ENCODE measurements at regions not wholly inside any gene's neighbourhood (a gene's known extent, or its start where the extent isn't known, plus 50 kb on each side); places are given as distances from the start of the nearest gene placed in this dataset.

DNA sequence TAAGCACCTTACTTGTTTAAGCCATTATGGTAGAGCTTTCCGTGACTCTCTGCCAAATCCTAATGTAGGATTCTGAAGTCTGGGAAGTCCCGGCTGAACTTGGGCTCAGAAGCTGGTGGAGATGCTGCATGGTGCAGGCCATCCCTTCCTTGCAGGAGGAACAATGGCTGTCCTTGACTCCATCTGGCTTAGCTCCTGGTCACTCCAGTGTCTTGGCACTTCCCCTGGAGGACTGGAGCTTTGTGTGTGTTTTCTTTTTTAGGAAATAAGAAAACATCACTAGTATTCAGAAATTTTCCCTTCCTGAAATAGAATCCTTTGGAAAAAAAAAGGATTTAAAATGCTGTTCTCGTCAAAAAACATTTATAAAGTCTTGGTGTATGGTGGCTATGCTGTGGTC is 209.3 kb upstream of the ROPN1 start:
- peak in 1 of 2 donors; percentile 5 for DNase-seq

DNA sequence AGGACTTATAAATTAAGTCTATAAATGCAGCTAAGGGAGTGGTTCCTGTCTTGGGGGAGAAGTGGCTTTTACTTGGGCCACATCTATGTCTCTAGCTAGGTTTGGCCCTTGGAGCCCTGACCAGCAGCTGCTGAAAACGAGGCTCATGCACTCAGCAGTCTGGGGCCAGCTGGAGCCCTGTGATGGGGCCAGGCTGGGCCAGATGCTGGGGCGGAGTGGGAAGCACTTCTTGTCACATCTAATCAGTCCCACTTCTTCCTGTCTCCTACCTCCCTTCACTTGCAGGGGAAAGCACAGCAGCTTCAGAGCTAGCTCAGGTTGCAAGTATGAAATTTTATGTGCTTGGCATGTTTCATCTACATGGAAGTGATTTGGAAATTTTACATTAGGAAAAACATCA is 209.9 kb upstream of the ROPN1 start:
- no peak for DNase-seq

DNA sequence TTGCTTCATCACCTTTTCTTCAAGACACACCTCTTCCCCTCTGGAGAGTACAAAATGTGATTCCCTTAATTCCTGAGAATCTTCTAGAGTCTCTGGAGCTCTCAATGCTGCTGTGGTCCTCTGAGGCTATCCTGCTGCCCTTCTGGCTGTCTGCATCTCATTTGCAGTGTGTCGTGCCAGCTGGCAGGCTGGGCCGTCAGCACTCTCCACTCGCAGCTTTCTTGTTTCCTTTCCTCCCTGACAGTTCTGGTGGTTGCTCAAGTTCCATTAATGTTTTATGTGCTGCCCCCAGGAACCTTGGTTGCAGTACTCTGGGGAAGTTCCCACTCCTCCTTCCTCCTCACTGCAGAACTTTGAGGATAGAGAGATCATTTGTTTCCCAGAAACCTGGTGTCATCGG is 210.8 kb upstream of the ROPN1 start:
- peak; percentile 7 to 12 for DNase-seq

DNA sequence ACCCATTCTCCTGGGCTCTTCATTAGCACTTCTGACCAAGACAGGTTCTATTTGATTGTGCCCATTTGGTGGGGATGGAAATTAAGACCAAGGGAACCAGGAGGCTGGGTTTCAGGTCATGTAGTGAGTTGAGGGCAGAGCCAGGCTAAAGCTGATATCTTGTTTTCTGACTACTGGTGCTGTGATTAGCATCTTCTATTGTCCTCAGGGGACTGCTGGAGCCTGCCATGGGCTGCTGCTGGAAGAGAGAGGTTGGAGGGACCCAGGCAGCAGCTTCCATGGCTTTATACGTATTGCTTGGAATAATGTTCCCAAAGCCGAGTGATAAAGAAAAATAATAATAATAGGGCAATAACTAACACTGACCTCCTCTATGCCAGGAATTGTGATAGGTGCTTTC is 211.4 kb upstream of the ROPN1 start:
- no peak for DNase-seq

DNA sequence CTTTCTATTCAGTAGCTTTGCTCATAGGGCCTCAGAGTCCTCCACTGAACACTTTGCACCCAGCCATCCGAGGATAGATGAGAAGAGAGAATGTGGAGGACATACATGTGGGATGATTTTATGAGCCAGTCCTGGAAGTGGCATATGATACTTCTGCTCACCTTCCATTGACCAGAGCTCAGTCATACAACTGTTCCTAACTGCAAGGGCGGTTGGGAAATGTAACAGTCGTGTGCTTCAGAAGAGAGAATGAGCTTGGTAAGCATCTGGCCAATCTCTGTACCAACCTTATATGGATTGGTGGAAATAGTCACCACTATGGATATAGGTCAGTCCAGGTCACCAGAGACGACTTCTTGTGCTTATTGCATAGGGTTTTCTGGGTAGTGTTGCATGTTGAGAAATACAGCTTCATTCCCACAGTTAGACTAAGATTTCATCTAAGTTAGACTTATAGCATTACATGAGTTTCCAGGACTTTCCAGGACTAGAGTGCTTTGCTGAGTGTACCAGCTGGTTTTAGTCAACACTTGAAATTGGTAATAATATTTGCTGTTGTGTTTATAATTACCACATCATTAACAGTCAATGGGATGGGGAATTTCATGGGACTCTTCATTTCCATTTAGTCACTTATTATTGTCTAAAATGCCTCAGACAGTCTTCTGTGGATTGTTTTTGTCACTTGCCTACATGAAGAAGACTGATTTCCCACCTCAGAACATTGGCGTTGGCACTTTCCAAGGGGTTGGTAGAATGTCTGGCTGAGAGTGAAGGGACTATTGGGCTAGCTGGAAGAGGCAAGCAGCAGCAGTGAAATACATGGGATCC is 214.5 kb upstream of the ROPN1 start:
- no peak for DNase-seq

DNA sequence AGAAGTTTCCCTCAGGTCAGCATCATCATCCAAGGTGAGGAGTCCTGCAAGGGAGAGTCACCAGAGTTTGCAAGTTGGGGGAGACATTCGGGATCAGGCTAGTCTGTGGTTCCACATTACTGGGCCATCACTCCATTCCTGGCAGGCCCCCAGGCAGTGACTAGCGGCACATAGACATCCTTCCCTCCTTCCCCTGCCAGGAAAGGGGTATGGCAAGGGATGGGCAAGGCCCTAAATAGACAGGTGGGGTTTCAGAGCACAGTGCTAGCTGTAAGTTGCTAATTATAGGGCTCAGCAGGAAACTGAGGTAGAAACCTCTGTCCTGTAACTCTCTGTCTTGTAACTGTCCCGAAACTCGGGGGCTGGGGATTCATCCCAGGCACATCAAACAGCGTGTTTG is 215.2 kb upstream of the ROPN1 start:
- no peak for DNase-seq

DNA sequence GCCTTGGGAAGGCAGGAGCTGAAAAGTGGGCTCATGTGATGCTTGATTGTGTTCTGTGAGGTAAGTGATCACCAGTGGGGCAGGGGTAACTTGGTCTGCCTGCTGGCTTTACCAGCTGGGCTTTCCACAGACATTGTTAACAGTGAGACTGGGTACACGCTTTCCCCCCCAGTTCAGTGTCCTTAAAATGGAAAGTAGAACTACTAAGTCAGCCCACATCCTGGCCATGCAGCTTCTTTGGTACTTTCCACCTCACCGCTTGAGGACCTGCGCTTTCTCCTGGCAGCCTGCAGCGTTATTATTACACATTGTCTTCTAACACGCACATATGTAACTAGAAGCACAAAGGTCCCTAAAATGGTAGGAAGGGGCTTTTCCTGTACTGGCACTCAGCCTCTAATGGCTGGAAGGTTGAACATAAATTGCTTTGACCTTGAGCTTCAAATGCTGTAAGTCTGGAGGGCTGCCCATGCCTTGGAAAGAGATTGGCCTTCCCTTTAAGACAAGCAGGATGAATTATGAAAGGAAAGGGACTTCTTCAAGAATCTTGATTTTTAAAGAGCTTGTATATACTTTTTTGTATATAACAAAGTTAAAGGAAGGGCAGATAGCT is 216.1 kb upstream of the ROPN1 start:
- DNase-seq: no peak

DNA sequence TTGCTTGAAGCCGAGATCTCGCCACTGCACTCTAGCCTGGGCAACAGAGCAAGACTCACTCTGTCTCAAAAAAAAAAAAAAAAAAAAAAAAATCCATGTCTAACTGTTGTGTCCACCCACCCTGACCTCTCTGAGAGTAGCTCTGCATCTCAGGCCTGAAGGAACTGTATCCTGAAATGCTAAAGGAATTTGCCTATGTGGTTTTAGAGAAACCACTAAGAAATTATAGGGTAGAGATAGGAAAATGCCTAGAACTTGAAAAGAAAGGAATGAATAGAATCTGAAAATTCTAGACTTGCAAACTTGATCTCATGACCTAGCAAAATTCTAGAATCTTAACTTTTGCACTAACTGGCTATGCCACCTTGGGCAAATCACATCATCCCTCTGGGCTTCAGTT is 217.5 kb upstream of the ROPN1 start:
- DNase-seq: no peak

DNA sequence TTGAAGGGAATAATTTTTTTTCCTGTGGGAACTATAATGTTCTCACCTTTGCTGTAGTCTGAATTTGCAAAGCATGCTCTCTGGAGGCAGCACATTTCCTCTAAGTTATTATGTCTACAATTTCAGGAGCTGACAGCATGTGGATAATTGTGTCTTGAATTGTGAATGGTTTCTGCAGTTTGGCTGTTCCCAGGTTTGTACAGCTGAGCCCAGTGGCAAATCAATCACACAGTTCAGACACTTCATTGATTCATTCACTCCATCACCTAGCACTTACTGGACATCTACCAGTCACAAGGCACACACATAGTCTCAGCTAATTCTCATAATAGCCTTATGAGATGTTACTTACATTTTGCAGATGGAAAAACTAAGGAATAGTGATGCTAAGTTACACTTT is 219.0 kb upstream of the ROPN1 start:
- no peak for DNase-seq

DNA sequence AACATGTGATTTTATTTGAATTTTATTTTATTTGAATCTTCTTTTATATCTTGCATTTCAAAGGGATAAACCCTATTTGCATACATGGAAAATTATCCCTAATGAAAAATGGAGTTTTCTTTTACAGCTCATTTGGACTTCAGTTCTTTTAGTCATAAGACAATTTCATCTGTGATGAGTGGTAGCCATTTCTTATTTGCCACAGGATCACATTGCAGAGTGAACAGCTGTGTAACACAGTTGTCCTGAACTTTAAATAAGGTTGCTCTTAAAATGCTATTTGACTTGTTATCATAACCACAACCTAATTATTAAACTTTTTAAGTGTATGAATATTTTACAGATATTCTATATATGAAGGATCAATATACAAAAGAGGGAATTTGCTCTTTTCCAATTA is 221.7 kb upstream of the ROPN1 start:
- DNase-seq: no peak

DNA sequence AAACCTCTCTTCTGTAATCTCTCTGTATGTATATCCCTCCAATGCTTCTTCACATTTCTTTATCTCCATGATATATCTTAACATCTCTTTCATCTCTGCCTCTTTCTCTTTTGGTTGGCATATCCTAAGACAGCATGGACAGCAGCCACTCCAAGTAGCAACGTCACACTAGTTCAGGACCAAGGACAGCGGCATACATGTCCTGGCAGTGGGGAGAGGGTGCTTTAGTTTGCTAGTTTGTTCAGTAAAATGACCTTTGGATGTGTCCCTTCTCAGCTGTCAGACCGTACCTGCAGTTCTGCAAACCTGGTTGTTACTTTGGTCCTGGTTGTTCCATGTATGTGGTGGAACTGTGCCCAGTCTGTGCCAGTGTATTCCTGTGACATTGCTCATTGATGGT is 225.6 kb upstream of the ROPN1 start:
- peak in 1 of 2 donors; percentile 1 for DNase-seq

DNA sequence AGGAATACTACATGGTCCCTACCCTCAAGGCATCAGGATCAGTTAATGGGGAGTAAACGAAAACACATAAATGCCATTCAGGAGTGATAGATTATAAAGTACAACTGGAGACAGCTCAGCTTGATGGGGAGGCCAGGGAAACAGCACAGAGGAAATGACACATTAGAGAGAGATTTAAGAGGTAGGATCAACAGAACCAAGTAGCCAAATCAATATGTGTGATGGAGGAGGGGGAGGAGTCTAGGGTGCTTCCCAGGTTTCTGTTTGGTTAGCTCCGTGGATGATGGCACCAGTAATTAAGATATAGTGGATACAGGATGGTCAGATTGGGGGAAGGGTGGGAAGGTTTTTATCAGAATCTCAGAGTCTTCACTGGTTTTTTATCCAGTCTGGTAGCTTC is 229.5 kb upstream of the ROPN1 start:
- DNase-seq: no peak

DNA sequence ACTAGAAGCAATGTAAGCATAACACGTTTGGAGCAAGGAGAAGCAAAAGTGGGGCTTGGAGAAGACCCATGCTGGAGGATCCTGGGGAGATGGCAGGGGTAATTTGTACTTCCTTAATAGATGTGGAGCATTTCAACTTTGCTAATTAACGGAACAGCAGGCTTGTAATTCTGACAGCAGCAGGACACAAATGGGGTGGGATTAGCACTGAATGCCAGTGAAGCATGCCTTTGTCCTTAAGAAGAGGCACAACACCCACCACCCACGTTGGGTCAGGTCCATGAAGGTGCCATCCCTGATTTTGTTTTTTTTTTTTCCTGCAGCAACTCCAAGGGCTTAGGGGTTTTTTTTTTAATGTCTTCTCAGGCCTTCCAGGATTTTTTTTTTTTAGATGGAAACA is 231.9 kb upstream of the ROPN1 start:
- DNase-seq: no peak

DNA sequence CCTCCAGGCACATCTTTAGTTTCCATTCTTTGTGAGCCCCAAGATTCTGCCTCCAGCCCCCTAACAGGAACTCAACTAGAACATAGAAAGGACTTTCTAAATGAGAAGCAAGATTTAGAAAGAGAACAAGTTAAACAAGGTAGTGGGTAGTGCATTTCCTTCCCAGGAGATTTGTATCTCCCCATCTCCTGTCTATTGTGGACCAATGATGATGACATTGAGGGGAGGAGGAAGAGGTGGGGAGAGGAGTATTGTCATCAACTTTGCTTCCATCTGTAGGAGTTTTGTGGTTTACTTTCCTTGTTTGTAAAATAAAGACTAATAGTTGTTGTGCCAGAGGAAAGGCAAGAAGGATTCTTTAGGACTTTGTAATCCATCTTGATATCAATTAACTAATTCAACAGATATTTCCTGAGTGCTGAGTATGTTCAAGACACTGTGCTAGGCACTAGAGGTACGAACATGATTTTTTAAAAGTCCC is 235.3 kb upstream of the ROPN1 start:
- no peak for DNase-seq

DNA sequence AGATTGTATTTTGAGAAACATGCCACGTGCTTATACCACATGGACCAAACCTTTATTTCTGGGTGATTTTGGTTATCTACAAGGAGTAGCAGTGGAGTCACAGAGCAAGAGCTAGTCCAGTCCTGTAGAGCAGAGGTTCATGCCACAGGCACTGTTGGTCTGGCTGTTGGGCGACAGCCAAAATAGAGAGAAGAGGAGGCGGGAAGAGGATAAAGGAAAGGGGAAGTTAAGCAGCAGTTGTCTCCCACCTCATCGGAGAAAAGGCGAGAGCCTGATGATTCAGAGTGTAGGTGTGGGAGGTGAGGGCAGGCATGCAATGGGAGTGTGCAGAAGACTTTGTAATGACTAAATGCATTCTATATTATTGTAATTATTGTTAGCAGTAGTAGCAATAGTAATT is 237.5 kb upstream of the ROPN1 start:
- no peak for DNase-seq

DNA sequence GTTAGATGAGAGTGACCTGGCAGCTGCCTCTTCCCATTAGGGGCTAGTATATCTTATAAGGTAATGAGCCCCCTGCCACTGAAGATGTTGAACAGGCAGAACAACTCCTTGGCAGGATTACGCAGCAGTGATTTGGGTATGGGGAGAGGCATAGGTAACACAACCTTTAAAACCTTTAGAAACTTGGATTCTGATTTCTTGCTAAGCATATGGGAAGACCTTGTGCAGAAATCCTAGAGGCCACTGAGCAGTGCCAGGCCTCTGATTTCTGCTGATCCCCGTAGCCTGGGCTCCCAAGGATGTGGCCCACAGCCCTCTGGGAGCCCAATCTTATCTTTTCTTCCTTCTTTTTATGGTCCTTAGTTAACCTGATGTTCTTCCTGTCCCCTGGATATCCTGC is 237.9 kb upstream of the ROPN1 start:
- no peak for DNase-seq

DNA sequence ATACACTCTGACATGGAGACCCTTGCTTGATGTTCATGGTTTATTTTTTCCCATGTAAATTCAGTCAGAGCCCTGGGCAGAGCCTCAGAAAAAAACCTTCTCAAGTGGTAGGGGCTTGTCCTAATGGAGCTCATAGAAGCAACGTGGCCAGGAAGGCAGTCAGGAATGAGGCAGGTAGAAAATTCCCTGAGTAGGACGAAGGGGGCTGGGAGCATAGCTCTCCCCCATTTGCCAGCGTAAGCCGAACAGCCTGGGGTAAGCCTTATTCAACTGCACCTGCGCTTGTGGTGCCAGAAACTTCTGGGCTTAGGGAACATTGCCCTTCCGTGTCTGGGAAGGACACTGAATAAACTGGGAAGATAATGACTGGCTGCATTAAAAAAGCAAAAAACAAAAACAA is 238.5 kb upstream of the ROPN1 start:
- DNase-seq: no peak

DNA sequence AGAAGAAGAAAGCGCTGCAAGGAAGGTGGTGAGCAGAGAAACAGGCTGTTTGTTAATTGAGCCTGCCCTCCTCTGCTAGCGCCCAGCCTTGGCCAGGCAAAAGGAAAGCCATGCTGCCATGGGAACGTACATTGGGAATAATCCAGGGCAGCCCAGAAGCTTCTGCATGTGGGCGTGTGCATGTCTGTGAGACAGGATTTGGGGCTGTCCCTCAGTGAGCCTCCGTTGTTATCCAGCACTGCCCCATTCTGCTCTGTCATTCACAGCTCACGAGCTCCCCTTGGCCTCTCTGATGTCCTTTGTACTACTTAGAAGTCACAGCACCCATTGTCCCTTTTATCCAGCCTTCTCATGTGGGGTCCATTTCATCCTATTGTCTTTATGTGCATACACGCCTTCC is 239.1 kb upstream of the ROPN1 start:
- peak in 1 of 2 donors; percentile 19 for DNase-seq

DNA sequence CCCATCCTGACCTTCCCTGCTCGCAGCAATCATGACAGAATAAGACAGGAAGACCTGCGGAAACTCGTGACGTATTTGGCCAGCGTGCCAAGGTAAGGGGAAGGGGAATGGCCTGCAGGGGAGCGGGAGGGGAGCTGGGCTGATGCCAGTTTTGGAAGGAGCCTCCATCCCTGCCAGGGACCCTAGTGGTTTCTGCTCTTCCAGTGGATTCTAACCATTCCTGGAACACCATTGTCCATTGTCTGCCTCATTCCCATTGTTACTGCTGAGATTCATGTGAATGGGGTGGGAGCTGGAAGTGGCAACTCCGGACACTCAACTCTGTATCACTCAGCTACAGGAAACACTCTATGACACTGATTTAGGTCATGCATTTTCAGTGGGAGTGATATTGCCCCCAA is 242.9 kb upstream of the ROPN1 start:
- DNase-seq: no peak

DNA sequence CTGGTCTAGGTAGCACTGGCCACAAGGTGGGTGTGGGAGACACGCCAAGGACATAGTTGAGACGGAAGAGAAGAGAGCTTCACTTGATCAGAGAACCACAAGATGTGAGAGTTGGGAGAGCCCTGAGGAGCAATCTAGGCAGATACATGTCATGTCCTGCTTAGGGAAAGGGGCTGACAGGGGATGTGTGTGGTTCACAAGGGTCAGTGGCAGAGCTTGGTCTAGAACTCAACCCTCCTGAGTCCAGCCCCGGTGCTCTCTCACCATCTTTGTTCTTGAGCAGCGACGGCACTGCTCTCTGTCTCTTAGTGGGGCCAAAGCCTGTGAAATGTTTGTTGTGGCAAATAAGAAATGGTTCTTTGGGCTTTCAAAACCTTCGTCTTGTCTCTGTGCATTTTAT is 243.5 kb upstream of the ROPN1 start:
- no peak for DNase-seq

DNA sequence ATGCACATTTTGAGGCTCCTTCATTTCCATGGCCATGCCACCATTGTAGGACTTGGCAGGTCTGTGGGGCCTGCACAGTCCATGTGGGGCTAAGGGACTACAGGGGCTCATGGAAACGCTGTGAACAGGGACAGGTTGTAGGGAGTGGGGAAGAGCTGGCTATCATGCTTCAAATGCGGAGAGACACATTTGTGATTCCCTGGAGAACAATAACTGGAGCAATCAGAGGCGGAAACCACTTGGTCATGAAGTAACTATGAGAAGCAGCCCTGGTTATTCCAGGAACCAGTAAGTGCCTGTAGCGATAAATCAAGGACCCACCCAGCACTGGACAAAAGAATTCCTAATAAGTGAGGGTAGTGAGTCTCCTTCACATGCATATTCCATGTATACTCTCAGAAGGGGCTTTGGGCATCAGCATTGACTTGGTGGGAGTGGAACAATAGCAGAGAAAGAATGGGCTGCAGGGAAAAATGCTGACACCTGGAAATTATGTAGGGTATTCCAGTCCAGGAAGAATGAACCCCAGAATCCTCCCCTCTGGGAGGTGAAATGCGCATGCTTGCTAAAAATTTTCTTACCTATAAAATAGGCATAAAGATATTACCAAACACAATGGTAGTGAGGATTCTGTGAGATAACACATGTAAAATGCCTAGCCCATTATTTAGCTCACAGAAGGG is 251.4 kb upstream of the ROPN1 start:
- no peak for DNase-seq

DNA sequence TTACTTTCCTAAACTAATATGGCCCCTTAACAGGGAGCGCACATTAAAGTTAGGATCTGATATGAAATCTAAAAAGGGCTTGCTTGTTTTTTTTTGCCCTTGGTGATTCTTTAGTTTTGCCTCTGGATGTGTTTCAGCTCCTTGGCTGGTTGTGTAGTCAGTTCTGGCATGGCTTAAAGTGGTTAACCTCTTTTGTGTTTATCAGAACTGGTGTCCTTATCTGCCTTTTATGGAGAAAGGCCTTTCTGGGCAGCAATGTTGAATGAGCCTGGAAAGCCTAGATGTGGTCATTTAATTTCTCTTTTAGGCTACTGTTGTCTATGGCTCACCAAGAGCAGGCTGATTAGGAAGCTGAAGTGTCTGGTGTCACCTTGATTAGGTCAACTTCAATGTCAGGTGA is 254.5 kb upstream of the ROPN1 start:
- DNase-seq: no peak

DNA sequence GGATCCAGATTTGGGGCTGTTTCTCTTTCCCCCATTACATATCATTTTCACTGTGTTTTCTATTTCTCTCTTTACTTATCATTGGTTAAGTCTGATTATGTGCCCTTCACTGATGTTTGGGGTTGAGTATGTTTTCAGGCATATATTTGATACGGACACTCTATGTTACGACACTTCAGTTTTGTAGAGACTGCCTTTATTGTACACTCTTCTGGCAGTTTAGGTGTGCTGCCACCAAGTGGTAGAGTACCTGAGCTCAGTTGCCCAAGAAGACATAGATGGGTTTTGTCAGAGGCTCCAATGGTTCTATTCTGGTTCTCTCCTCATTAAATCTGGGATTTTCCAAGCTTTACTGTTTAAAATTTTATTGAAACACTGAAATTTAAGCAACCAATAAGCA is 255.0 kb upstream of the ROPN1 start:
- DNase-seq: no peak

DNA sequence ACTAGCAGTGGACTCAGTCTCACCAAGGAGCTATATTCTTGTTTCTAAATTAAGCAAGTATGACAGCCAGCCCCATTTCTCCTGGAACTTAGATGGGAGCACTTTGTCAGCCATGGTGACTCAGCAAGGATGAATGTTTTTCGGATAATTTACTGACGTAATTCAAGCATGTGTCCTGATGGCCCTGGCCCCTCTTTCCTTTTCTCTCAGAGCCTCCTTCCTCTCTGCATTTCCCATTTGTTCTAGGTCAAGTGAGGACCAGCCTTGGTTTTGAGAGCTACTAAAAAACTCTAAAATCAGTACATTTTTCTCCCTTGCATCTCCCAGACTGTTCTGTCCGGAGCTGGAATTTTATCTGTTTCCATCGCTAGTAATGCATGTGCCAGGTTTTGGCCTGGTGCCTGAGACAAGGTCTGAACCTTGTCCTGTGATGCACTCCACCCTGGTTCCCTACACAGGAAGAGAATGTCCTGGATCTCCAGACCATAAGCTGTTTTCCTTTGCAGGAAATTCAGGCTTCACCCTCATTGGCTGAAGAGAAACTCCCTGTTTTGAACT is 256.6 kb upstream of the ROPN1 start:
- DNase-seq: no peak
